NCI-H2029 (cell line): ENCODE measurements at regions not wholly inside any gene's neighbourhood (a gene's known extent, or its start where the extent isn't known, plus 50 kb on each side); places are given as distances from the start of the nearest gene placed in this dataset.
"Not testable (repeated sequence)": the region's sequence is repeated elsewhere in the genome, so short reads cannot be mapped to it uniquely, and the experiment has no call there.

Experiments
- DNase-seq: peaks from one replicate; lab custom pipeline; 2025; lab: John Stamatoyannopoulos, UW

- not testable (repeated sequence) for DNase-seq
Observed at GRCh38 chr2:238723740-238724320, 124.1 kb upstream of the TWIST2 start.

DNA sequence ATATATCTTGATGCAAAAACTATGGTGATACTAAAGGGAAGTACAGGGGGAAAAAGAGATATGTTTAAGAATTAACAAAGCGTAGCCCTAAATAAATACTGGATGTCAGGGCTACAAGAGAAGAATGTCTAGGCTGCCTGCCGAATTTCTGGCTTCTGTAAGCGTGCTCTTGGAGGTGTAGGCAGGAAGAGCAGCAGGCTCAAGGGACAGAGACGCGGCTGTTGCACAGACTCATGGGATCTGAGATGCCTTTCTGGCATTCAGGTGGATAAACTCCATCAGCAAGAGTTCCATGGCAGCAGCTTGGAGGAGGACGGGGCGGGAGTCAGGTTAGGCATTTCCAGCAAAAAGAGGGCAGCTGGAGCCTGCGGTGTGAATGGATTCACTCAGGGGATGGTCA lies 123.2 kb upstream of the TWIST2 start:
- DNase-seq: no peak

DNA sequence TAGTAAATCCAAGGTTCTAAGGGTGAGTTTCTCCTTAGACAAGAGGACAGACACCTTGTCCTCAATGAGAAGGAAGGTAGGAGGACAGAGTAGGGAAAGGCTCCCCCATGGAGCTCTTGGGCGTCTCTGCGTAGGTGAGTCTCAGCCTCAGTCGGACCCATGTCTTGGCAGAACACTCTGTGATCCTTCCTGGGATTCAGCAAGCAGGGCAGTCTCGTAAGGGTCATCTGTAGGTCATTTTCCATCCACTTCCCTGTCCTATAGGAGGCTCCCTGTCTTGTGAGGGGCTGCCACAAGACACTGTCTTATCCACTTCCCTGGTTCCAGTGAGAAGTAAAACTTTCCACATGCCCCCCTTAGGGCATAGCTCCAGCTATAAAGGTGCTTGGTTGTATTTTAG lies 122.6 kb upstream of the TWIST2 start:
- DNase-seq: no peak

DNA sequence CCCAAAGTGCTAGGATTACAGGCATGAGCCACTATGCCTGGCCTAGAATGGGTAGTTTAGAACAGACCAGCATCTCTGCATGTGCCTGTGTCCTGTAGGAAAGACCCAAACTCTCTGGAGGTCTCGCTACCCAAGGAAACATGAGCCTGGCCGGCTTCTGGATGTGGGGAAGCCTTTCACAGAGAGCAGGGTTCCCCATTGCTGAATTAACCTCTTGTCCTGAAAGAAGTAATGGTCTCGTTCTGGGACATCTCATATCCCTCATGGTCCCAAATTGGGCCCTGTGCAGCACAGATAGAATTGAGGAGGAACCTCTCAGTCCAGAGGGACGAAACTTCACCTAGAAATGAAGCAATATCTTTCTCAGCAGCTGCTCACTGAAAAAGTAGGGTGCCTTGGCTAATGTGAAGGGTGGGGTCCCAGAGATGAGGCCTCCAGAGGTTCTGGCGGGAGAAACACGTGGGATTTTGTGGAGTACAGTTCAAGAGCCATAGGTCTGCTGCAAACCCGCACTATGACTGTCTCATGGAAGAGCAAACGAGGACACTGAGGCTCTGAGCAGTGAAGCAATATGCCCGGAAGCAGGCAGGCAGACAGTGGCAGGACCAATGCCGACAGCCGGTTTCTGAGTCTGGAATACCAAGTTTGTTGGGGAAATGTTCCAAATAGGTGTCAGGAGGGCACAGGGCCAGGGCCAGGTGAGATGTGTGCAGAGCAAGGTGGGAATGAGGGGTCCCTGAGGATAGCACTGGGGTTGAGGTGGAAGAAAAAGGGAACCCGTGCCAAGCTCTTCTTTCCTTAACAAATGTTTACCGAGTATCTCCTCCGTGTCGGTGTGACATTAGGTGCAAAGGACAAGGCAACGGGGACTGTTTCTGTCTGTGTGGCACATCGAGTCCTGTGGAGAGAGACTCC lies 121.0 kb upstream of the TWIST2 start:
- DNase-seq: no peak

DNA sequence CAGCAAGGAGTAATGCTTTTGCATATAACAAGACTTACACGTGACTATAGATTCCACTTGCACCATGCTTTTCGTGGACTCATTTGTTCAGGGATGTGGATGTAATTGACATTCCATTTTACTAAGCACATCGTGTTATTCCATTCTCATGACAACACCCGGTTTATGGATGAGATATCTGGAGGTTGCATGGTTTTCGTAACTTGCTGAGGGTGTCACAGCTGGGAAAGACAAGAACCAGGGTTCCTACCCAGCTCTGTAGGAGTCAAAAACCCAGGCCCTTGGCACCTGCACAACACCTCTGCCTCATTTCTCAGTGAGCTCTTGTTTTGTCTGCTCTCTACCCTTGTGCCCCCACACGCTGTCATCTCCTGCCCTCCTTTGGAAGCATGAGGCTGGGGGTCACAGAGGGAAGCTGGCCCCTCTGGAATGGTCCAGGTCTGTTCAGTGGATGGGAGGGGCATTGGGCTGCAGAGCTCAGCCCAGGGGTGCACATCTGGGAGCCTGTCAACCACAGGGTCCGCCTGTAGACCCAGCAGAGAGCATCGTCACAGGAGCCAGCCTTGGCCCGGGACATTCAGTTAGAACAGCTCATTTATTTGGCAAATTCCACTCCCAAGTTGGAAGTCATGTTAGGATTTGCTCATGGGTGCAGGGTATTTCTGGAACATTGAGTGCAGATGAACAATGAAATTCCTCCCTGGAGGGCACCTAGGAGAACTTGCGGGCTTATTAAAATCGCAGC lies 120.1 kb upstream of the TWIST2 start:
- DNase-seq: no peak

- DNase-seq: no peak
Observed at GRCh38 chr2:238728330-238729260, 119.3 kb upstream of the TWIST2 start.

GRCh38 chr2:238729261-238729935 lies 118.5 kb upstream of the TWIST2 start:
- DNase-seq: no peak

GRCh38 chr2:238730001-238730669 lies 117.8 kb upstream of the TWIST2 start:
- no peak for DNase-seq

DNA sequence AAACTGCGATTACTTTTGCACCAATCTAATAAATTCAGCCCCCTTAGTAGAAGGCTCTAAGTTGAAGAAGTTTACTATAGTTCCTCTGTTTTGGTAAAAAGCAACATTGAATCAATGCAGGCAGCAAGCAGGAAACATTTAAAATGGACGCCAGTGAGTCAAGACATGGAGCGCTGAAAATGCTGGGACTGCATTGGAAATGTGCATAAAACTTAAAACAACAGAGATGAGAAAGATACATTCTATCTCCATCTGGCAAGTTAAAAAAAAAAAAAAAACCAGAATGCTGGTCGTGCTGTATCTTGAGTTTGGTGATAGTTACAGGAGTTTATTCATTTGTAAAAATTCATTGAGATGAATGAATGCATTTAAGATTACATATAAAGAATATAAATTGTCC lies 117.0 kb upstream of the TWIST2 start:
- DNase-seq: no peak

DNA sequence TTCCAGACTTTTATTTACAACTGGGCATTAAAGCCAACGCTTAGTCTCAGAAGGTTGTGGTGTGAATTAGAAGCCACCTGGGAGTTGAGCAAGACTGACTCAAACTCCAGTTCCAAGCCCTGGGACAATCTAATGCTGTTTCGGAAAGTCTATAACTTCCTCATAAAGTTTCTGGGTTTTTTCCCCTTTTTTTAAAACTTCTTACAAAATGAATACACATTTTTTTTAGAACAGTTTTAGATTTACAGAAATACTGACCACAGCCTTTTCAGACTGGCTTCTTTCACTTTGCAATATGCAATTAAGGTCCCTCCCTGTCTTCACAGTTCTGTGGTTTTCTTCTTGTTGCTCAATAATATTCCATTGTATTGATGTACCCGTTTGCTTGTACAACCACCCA lies 115.9 kb upstream of the TWIST2 start:
- no peak for DNase-seq

GRCh38 chr2:238738917-238739316 lies 109.0 kb upstream of the TWIST2 start:
- DNase-seq: no peak

DNA sequence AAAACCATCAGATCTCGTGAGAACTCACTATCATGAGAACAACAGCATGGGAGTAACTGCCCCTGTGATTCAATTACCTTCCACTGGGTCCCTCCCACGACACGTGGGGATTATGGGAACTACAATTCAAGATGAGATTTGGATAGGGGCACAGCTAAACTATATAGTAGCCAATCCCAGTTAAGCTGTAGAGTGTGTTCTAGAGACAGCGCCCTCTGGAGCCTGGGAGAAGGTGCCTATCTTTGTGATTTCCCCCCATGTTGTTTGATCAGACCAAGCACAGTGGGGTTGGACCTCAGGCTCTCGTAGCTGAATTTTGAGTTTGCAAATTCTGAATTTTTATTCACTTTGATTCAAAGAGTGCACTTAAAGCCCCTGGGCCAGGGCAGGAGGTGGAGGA lies 108.2 kb upstream of the TWIST2 start:
- no peak for DNase-seq

DNA sequence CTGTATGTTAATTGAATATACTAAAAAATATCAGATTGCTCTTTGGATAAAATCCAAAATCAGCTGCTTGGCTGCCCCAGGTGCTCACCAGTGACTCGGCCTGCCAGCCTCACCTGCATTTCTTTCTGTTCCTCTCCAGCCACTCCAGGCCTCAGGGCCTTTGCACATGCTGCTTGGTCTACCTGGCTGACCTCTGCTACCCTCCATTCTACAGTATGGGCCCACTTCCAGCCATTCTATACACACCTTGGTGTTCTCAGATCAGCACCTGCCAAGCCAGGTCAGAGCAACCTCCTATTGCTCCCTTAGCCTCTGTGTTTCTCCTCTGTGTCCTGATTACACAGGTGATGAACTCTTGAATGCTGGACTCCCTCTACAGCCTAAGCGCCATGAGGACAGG lies 106.6 kb upstream of the TWIST2 start:
- DNase-seq: no peak

DNA sequence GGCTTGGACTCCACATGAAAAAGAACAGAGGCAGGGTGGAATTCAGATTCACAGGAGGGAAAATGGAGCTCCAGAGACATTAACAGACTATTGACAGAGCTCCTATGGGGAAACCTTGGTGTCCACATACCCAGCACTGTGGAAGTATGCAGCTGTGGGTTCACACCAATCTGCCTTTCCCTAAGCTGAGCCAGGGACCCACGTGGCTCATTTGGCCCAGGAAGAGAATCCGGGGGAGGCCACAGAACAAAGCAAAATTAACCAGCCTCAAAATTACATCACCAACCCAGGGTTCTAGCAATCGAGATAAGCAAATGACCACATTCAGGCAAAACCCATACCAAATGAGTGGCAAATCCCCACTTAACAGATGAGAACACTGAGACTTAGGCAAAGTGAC lies 105.8 kb upstream of the TWIST2 start:
- DNase-seq: no peak

DNA sequence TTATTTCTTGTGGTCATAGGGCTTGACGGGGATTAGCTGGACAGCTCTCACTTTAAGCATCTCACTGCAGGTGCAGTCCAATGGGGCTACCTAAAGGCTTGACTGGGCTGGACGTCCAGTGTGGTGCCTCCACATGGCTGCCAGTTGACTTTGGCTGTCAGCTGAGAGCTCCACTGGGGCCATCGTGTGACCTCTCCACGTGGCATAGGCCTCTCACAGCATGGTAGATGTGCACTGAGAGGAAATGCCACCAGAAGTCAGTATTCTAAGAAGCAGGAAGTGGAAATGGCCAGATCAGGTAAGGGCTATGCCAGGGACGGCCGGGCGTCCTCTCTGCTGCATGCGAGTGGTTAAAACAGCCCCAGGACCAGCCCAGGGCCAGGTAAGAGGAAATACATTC lies 105.2 kb upstream of the TWIST2 start:
- DNase-seq: no peak

- DNase-seq: no peak
Observed at GRCh38 chr2:238743243-238744065, 104.4 kb upstream of the TWIST2 start.

GRCh38 chr2:238744951-238745350 lies 102.9 kb upstream of the TWIST2 start:
- no peak for DNase-seq

DNA sequence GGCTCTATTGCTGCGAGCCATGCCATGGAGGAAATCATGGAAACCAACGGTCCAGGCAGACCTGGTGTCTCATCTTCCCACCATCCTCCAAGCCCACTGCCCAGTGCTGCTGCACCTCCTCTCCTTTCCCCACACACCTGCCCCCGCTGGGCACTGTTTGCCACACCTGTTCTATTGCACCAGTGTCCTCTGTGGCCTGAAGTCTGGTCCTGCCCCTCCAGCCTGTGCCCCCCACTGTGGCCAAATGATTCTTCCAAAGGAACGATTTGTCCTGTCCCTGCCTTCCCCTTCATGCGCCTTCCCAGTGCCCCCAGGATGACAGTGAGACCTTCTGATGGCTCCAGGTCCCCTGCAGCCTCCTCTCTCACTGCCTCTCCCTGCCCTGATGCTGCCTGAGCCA lies 101.9 kb upstream of the TWIST2 start:
- no peak for DNase-seq

- DNase-seq: no peak
Observed at GRCh38 chr2:238747114-238747513, 100.8 kb upstream of the TWIST2 start.

DNA sequence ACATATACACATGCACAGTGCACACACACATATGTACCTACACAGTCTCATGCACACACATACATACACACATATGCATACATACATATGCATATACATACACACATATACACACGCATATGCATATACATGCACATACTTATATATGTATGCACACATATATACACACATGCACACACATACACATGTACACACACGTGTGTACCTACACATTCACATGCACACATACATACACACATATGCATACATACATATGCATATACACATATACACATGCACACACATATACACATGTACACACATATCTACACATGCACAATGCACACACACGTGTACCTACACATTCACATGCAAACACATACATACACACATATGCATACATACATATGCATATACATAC lies 100.3 kb upstream of the TWIST2 start:
- no peak for DNase-seq
